Hepatocyte (in vitro differentiated cells): ENCODE measurements at regions not wholly inside any gene's neighbourhood (a gene's known extent, or its start where the extent isn't known, plus 50 kb on each side); places are given as distances from the start of the nearest gene placed in this dataset.
A peak's percentile ranks its signal among the peaks of the same experiment; 100 is the strongest.

Experiments used
- DNase-seq: peaks from one replicate; pipeline ENCODE4 v3.0.0-alpha.2; 2016; ENCODE audit warnings: low spot score
- H2AFZ ChIP-seq: fragments of 200-600 bp; sonication (generic); 2 replicates; pipeline ENCODE4 v1.6.0; 2016; ENCODE audit warnings: antibody characterized with exemption, mild to moderate bottlenecking
- H3K27ac ChIP-seq: fragments of 200-600 bp; sonication (generic); 2 replicates; pipeline ENCODE4 v1.5.1; 2016; ENCODE audit warnings: mild to moderate bottlenecking
- H3K27me3 ChIP-seq: fragments of 200-600 bp; sonication (generic); 2 replicates; pipeline ENCODE4 v1.6.1; 2016
- H3K36me3 ChIP-seq: fragments of 200-600 bp; sonication (generic); replicated peaks from 2 replicates; pipeline ENCODE4 v1.5.1; 2016; ENCODE audit warnings: low read depth; ENCODE audit not compliant: insufficient read depth
- H3K4me1 ChIP-seq: fragments of 200-600 bp; sonication (generic); 2 replicates; pipeline ENCODE4 v1.5.1; 2016; ENCODE audit warnings: mild to moderate bottlenecking, moderate library complexity; ENCODE audit not compliant: insufficient read depth
- H3K4me2 ChIP-seq: fragments of 200-600 bp; sonication (generic); 2 replicates; pipeline ENCODE4 v1.6.0; 2016
- H3K4me3 ChIP-seq: fragments of 200-600 bp; sonication (generic); 2 replicates; pipeline ENCODE4 v1.5.1; 2016; ENCODE audit warnings: mild to moderate bottlenecking
- H3K79me2 ChIP-seq: fragments of 200-600 bp; sonication (generic); 2 replicates; pipeline ENCODE4 v1.6.0; 2017; ENCODE audit warnings: mild to moderate bottlenecking
- H3K9me2 ChIP-seq: fragments of 200-600 bp; sonication (generic); replicated peaks from 2 replicates; pipeline ENCODE4 v1.6.0; 2017; ENCODE audit warnings: mild to moderate bottlenecking; ENCODE audit not compliant: insufficient read depth
- H3K9me3 ChIP-seq: fragments of 200-600 bp; sonication (generic); 2 replicates; pipeline ENCODE4 v1.5.1; 2016; ENCODE audit warnings: low read depth, mild to moderate bottlenecking
- H4K20me1 ChIP-seq: fragments of 200-600 bp; sonication (generic); 2 replicates; pipeline ENCODE4 v1.6.0; 2016; ENCODE audit warnings: mild to moderate bottlenecking; ENCODE audit not compliant: insufficient read depth, poor library complexity, severe bottlenecking
- CTCF ChIP-seq: fragments of 200-600 bp; sonication (generic); IDR thresholded peaks from 2 replicates; pipeline ENCODE4 v1.5.1; 2016; ENCODE audit warnings: antibody characterized with exemption, mild to moderate bottlenecking; ENCODE audit not compliant: poor library complexity
- EZH2 ChIP-seq: fragments of 200-600 bp; sonication (generic); IDR thresholded peaks from 2 replicates; pipeline ENCODE4 v1.6.1; 2016; ENCODE audit warnings: antibody characterized with exemption, mild to moderate bottlenecking, borderline replicate concordance
- EZH2phosphoT487 ChIP-seq: fragments of 200-600 bp; sonication (generic); IDR thresholded peaks from one replicate; pipeline ENCODE4 v1.6.1; 2018; ENCODE audit warnings: antibody characterized with exemption, mild to moderate bottlenecking, low read depth, moderate library complexity; ENCODE audit not compliant: unreplicated experiment, severe bottlenecking
- WGBS: methylation state at CpG from one replicate; pipeline ENCODE4 v1.1.6; 2016; ENCODE audit warnings: low lambda C conversion rate; ENCODE audit errors: missing lambda C conversion rate; 5-methylcytosine and 5-hydroxymethylcytosine counted together

- Histone ChIP-seq H2AFZ (no peak overlapping the region), H3K9me2 (no peaks in the 10 kb centered on the region), H4K20me1 (no peaks in the 10 kb centered on the region), H3K4me3 (no peak overlapping the region), H3K27ac (no peak overlapping the region), H3K79me2 (no peaks in the 10 kb centered on the region), H3K27me3 (no peaks in the 10 kb centered on the region), H3K4me2 (no peak overlapping the region), H3K9me3 (no peaks in the 10 kb centered on the region), H3K36me3 (no peaks in the 10 kb centered on the region), H3K4me1 (peaks cover 21% of the 10 kb centered on the region)
- DNase-seq = no peak
- TF ChIP-seq CTCF (no peak), EZH2phosphoT487 (no peak), EZH2 (no peak)
- WGBS = 86% methylated on average over 3 of the region's 3 CpGs
Measured at GRCh38 chr4:75251547-75251946, 262.7 kb downstream of the RCHY1 start.

DNA sequence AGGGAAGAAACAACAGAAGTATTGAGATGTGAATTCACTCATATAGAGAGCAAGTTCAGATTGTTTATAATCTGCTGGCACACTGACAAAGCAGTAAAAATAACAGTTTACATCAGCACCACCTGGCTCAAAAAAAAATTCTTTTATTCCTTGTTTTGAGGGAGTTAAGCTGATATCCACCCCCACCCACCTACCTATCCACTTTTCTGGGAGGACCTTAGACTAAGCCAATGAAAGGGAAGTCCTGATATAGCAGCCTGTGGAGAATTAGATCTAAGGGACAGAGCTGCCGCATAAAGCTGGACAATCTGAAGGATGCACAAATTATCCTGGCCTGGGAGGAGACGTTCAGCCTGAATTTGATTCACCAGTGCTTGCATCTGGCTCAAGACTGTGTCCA is 264.5 kb downstream of the RCHY1 start:
- DNase-seq = no peak
- Histone ChIP-seq H3K27me3 (no peaks in the 10 kb centered on the region), H3K9me2 (no peaks in the 10 kb centered on the region), H4K20me1 (no peaks in the 10 kb centered on the region), H3K27ac (peak overlapping the region; percentile 90), H3K4me1 (peaks cover 21% of the 10 kb centered on the region), H3K9me3 (no peaks in the 10 kb centered on the region), H3K36me3 (no peaks in the 10 kb centered on the region), H3K79me2 (no peaks in the 10 kb centered on the region), H3K4me3 (no peak overlapping the region), H2AFZ (no peak overlapping the region), H3K4me2 (peak overlapping the region; percentile 14)
- TF ChIP-seq EZH2 = no peak
- no peak for TF ChIP-seq EZH2phosphoT487
- no peak for TF ChIP-seq CTCF
- WGBS = 68% methylated on average over 2 of the region's 2 CpGs

DNA sequence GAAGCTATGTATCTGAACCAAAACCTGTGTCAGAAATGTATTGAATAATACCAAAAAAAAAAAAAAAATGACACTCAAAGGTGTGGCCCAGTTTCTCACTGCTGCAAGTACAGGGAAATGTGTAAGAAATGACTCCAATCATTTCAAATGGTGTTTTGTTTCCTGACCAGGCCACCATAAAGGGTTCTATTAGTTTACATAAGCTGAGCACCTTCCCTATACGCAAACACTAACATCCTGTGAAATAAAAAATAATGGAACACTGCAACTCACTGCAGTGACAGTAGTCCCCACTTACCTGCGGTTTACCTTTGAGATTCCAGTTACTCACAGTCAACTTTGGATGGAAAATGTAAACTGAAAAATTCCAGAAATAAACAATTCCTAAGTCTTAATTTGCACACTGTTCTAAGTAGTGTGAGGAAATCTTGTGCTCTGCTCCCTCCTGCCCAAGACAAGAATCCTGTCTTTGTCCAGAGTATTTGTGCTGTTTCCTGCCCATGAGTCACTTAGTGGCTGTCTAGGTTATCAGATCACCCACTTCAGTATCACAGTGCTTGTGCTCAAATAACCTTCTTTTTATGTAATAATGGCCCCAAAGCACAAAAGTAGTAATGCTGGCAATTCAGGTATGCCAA is 265.3 kb downstream of the RCHY1 start:
- Histone ChIP-seq H3K36me3 (no peaks in the 10 kb centered on the region), H3K4me1 (peaks cover 21% of the 10 kb centered on the region), H4K20me1 (no peaks in the 10 kb centered on the region), H3K9me2 (no peaks in the 10 kb centered on the region), H3K79me2 (no peaks in the 10 kb centered on the region), H3K4me2 (peak overlapping the region; percentile 14), H3K9me3 (no peaks in the 10 kb centered on the region), H3K27ac (peak overlapping the region; percentile 90), H3K4me3 (no peak overlapping the region), H3K27me3 (no peaks in the 10 kb centered on the region), H2AFZ (no peak overlapping the region)
- DNase-seq = peak; percentile 56
- 35% methylated on average over 2 of the region's 2 CpGs for WGBS
- TF ChIP-seq EZH2 (no peak), EZH2phosphoT487 (no peak), CTCF (no peak)

DNA sequence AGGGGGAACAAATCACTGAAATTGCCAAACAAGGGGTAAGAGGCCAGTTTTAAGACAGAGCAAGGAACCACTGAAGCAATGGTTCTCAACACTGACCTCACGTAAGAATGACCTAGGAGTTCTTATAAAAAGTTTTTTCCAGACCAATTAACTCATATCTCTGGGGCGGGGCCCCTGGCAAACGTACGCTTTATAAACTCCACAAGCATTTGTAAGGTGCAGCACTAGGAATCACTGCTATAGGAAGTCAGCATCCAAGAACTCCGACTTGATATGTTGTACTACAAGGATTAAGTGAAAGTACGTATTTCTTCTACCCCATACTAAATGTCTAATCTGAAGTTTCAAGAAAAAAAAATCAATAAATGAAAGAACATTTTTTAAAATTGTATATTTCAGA is 269.9 kb downstream of the RCHY1 start:
- Histone ChIP-seq H3K36me3 (no peaks in the 10 kb centered on the region), H3K9me3 (no peaks in the 10 kb centered on the region), H2AFZ (no peak overlapping the region), H3K4me3 (no peak overlapping the region), H3K9me2 (no peaks in the 10 kb centered on the region), H3K27ac (no peak overlapping the region), H3K4me1 (peaks cover 16% of the 10 kb centered on the region), H3K4me2 (no peak overlapping the region), H3K27me3 (no peaks in the 10 kb centered on the region), H3K79me2 (no peaks in the 10 kb centered on the region), H4K20me1 (no peaks in the 10 kb centered on the region)
- WGBS = 89% methylated on average over 6 of the region's 6 CpGs
- TF ChIP-seq CTCF (no peak), EZH2phosphoT487 (no peak), EZH2 (no peak)
- no peak for DNase-seq
